HEK293T (cell line): ENCODE measurements at regions not wholly inside any gene's neighbourhood (a gene's known extent, or its start where the extent isn't known, plus 50 kb on each side); places are given as distances from the start of the nearest gene placed in this dataset.

ENCODE experiments used
- CTCF ChIA-PET: fragments of 350-600 bp; formaldehyde crosslinking; extraction: SDS; loops from one replicate; lab custom pipeline; 2021; ENCODE audit warnings: antibody characterized with exemption, inconsistent platforms; lab: Yijun Ruan, JAX
- POLR2A ChIA-PET: fragments of 350-600 bp; formaldehyde crosslinking; extraction: SDS; loops from one replicate; lab custom pipeline; 2020; ENCODE audit warnings: antibody characterized with exemption, inconsistent platforms; lab: Yijun Ruan, JAX
- DNase-seq: peaks from one replicate; pipeline ENCODE4 v3.0.0; 2012; ENCODE audit warnings: mixed read lengths; ENCODE audit errors: extremely low spot score
- ARNT ChIP-seq: fragments of 450-650 bp; IDR thresholded peaks from 2 replicates; pipeline ENCODE4 v1.6.1; 2017; ENCODE audit warnings: mild to moderate bottlenecking
- BHLHE40 ChIP-seq: fragments of 450-650 bp; IDR thresholded peaks from 2 replicates; pipeline ENCODE4 v1.6.1; 2016; ENCODE audit warnings: mild to moderate bottlenecking, moderate library complexity, borderline replicate concordance
- CTBP1 ChIP-seq: fragments of 450-650 bp; IDR thresholded peaks from 2 replicates; pipeline ENCODE4 v1.6.1; 2016; ENCODE audit warnings: borderline replicate concordance
- ELF4 ChIP-seq: fragments of 450-650 bp; IDR thresholded peaks from 2 replicates; pipeline ENCODE4 v1.6.1; 2017; ENCODE audit warnings: antibody characterized with exemption
- FOXA1 ChIP-seq: fragments of 450-650 bp; IDR thresholded peaks from 2 replicates; pipeline ENCODE4 v1.6.1; 2016; ENCODE audit warnings: mild to moderate bottlenecking
- FOXK2 ChIP-seq: fragments of 450-650 bp; IDR thresholded peaks from 2 replicates; pipeline ENCODE4 v1.6.1; 2016; ENCODE audit warnings: mild to moderate bottlenecking
- FOXM1 ChIP-seq: fragments of 450-650 bp; IDR thresholded peaks from 2 replicates; pipeline ENCODE4 v1.6.1; 2017; ENCODE audit warnings: mild to moderate bottlenecking, borderline replicate concordance
- HDGF ChIP-seq: fragments of 450-650 bp; IDR thresholded peaks from 2 replicates; pipeline ENCODE4 v1.6.1; 2017; ENCODE audit warnings: antibody characterized with exemption, borderline replicate concordance
- L3MBTL2 ChIP-seq: fragments of 450-650 bp; conservative IDR thresholded peaks from 2 replicates; pipeline ENCODE4 v1.6.1; 2016; ENCODE audit warnings: mild to moderate bottlenecking
- LEF1 ChIP-seq: fragments of 450-650 bp; IDR thresholded peaks from 2 replicates; pipeline ENCODE4 v1.6.1; 2017; ENCODE audit warnings: mild to moderate bottlenecking, borderline replicate concordance
- NFRKB ChIP-seq: fragments of 450-650 bp; IDR thresholded peaks from 2 replicates; pipeline ENCODE4 v1.6.1; 2016; ENCODE audit warnings: mild to moderate bottlenecking, moderate library complexity
- PKNOX1 ChIP-seq: fragments of 450-650 bp; IDR thresholded peaks from 2 replicates; pipeline ENCODE4 v1.6.1; 2016
- SP1 ChIP-seq: fragments of 450-650 bp; IDR thresholded peaks from 2 replicates; pipeline ENCODE4 v1.6.1; 2017
- SUZ12 ChIP-seq: fragments of 450-650 bp; IDR thresholded peaks from 2 replicates; pipeline ENCODE4 v1.6.1; 2016; ENCODE audit warnings: mild to moderate bottlenecking
- TARDBP ChIP-seq: fragments of 450-650 bp; IDR thresholded peaks from 2 replicates; pipeline ENCODE4 v1.6.1; 2016
- ZNF384 ChIP-seq: fragments of 450-650 bp; IDR thresholded peaks from 2 replicates; pipeline ENCODE4 v1.6.1; 2016

- no peak for DNase-seq
- ChIA-PET CTCF (no interaction called here), POLR2A (no interaction called here)
- TF ChIP-seq ARNT (no peak), NFRKB (no peak), FOXM1 (no peak), LEF1 (no peak), HDGF (no peak), PKNOX1 (no peak), BHLHE40 (no peak), CTBP1 (no peak), SP1 (no peak), TARDBP (no peak), ZNF384 (no peak), SUZ12 (no peak), FOXK2 (no peak), L3MBTL2 (no peak), ELF4 (no peak), FOXA1 (no peak)
These were observed 1565.4 kb downstream of the PCDH18 start for GRCh38 chr4:135966936-135967335.

- TF ChIP-seq FOXA1 (no peak), BHLHE40 (no peak), SP1 (no peak), NFRKB (no peak), HDGF (no peak), ARNT (no peak), L3MBTL2 (no peak)
- ChIA-PET POLR2A (no interaction called here), CTCF (no interaction called here)
- DNase-seq = no peak
These were observed 1569.3 kb downstream of the PCDH18 start for GRCh38 chr4:135963009-135963408.

- POLR2A ChIA-PET = no interaction called here
- no peak for DNase-seq
- CTCF ChIA-PET = no interaction called here
- TF ChIP-seq PKNOX1 (no peak), HDGF (no peak), FOXM1 (no peak), BHLHE40 (no peak), LEF1 (no peak), FOXK2 (no peak), TARDBP (no peak), L3MBTL2 (no peak), SP1 (no peak), ZNF384 (no peak), NFRKB (no peak), FOXA1 (no peak), SUZ12 (no peak), CTBP1 (no peak), ELF4 (no peak), ARNT (no peak)
These were observed 1582.4 kb downstream of the PCDH18 start for GRCh38 chr4:135949931-135950330.

GRCh38 chr4:135948797-135949196, 1583.5 kb downstream of the PCDH18 start:
- ChIA-PET POLR2A (no interaction called here), CTCF (no interaction called here)
- TF ChIP-seq BHLHE40 (no peak), FOXK2 (no peak), PKNOX1 (no peak), LEF1 (no peak), NFRKB (no peak), HDGF (no peak), TARDBP (no peak), ELF4 (no peak)
- DNase-seq = no peak

- no peak for DNase-seq
- POLR2A ChIA-PET = no interaction called here
- TF ChIP-seq ARNT = no peak
- CTCF ChIA-PET = no interaction called here
These were observed 1590.6 kb downstream of the PCDH18 start for GRCh38 chr4:135941671-135942070.

- CTCF ChIA-PET = no interaction called here
These were observed 1598.3 kb downstream of the PCDH18 start for GRCh38 chr4:135934026-135934425.

More at GRCh38 chr4:135934026-135934425, 1598.3 kb downstream of the PCDH18 start:
- no peak for DNase-seq
- POLR2A ChIA-PET = no interaction called here
- TF ChIP-seq ARNT = no peak
- no peak for TF ChIP-seq FOXM1
- TF ChIP-seq PKNOX1 = no peak
- no peak for TF ChIP-seq L3MBTL2
- no peak for TF ChIP-seq TARDBP
- no peak for TF ChIP-seq HDGF
- no peak for TF ChIP-seq LEF1
- TF ChIP-seq FOXK2 = no peak
- no peak for TF ChIP-seq SUZ12
- no peak for TF ChIP-seq SP1
- no peak for TF ChIP-seq BHLHE40
- TF ChIP-seq FOXA1 = no peak
- no peak for TF ChIP-seq NFRKB
- no peak for TF ChIP-seq ZNF384
- TF ChIP-seq CTBP1 = no peak
- TF ChIP-seq ELF4 = no peak
